C1 segment of cervical spinal cord (tissue), 14 donors: ENCODE measurements at regions not wholly inside any gene's neighbourhood (a gene's known extent, or its start where the extent isn't known, plus 50 kb on each side); places are given as distances from the start of the nearest gene placed in this dataset.
A peak's percentile ranks its signal among the peaks of the same experiment; 100 is the strongest.

Source experiments
- DNase-seq, 14 donors: peaks; one replicate each; lab custom pipeline; 2025; lab: John Stamatoyannopoulos, UW

DNA sequence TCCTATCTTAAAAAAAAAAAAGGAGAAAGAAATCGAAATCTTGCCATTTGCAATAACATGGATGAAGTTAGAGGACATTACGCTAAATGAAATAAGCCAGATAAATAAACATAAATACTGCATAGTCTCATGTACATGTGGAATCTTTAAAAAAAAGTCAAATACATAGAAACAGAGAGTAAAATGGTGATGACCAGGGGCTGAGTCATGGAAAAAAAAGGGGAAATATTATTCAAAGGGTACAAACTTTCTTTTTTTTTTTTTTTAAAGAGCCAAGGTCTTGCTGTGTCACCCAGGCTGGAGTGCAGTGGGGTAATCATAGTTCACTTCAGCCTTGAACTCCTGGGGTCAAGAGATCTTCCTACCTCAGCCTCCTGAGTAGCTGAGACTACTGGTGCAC is 310.1 kb downstream of the ZNF608 start:
- DNase-seq = no peak

- no peak for DNase-seq
These were observed 313.3 kb downstream of the ZNF608 start for GRCh38 chr5:124433170-124433569.

- no peak for DNase-seq
These were observed 324.9 kb downstream of the ZNF608 start for GRCh38 chr5:124421584-124421983.

- DNase-seq = no peak
These were observed 325.5 kb downstream of the ZNF608 start for GRCh38 chr5:124420952-124421351.

DNA sequence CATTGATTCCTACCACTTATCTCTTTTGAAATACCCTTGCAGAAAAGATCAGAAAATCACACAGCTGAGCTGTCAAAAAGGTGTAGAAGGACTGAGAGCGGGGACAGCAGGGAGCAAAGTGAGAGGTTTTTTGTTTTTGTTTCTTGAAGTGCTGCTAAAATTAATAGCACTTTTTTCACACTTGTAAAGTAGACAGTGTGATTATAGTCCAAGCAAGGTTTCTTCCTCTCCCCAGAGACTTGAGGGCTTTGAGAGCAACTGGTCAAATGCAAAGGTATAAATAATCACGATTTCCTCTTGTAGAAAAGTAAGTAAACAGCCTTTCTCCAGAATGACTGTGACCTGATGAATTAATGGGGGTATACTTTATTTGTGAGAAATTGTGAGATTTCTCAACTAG is 326.9 kb downstream of the ZNF608 start:
- no peak for DNase-seq

- no peak for DNase-seq
These were observed 328.0 kb downstream of the ZNF608 start for GRCh38 chr5:124418390-124418789.

GRCh38 chr5:124417196-124417595 is 329.2 kb downstream of the ZNF608 start:
- no peak for DNase-seq

DNA sequence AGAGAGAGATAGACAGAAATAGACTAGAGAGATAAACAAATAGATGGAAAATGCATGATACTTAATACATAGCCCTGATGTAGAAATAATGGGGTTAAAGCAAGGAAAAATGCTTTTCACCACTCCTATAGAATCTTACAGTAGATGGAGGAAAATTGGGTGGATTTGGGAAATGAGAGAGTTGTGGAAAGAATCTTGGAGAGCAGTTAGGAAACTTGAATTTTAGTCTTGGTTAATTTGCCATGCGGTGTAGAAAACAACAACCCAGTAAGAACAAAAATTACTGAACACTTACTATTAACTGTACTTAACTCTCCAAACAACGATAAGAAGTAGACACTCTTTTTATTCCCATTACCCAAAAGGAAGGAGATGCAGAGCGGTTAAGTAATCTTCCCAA is 329.8 kb downstream of the ZNF608 start:
- DNase-seq = no peak

DNA sequence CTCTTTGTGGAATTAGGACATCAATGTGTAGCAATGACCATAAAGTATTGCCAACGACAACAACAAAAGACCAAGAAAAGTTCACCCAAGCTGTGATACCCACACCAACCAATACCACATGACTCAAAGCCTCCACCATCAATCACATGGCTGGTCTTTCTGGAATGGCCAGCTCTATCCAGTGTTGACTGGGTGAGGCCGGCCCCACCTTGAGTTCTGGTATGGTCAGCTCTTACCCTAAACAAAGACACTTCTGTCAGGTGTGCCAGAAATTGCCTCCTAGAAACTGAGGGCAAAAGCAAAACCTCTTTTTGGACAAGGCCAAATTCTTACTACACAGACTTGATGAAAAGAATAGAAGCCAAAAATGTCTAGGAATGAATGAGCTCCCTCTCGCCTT is 331.5 kb downstream of the ZNF608 start:
- DNase-seq = no peak

DNA sequence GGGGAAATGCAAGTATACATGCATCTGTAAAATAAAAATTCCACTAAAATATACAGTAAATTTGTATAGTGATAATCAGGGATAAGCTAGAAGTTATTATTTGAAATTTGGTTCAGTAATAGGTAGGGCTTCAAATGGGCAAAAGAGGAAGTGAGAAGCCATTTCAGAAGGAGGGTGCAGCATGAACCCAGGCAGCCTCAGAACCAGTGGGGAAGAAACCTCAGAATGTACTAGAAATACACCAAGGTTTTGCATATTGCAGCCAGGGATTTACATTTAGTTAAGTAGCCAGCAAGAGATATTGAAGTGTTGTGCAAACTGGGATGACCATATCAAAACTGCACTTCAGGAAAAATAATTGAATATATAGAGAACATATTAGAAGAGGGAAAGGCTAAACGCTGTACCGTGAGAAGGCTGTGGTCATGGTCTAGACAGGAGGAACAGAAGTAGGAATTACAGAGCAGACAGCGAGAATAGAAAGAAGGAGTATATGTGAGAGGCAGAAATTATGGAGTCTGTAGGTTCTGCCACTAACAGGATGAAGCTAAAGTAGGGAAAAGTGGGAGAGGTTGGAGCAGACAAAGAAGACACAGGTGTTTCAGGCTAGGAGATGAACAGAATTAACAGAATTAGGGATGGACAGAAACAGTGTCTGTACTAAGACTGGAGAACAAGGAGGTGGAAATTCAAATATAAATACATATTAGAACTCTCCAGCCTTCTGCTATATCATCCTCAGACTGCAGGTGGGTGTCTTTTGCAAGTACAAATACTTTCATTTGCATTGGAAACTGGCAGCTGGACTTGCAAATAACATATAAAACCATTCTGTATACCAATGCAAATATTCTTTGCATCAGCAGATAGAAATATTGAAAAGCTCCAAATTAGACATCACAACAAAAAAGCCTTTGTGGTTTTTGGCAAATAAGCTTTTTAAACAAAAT is 335.6 kb downstream of the ZNF608 start:
- DNase-seq = no peak

GRCh38 chr5:124408738-124409453 is 337.5 kb downstream of the ZNF608 start:
- DNase-seq = no peak

DNA sequence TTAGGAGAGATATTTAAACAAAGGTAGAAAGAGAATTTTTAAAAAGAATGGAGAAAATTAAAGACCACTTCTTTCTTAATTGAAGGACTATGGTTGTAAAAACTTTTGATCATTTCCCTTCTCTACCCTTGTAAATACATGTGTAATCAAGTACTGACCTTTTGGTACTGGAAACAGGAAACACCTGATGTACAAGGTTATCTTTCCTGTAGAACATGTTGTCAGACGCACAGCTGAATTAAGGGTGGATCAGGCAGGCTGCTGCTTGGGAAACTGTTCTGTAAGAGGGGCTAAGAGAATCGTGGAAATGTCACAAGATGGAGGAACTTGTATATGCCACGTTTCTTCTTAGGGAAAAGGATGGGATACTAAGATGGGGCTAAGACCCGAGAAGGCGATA is 341.6 kb downstream of the ZNF608 start:
- DNase-seq = no peak

DNA sequence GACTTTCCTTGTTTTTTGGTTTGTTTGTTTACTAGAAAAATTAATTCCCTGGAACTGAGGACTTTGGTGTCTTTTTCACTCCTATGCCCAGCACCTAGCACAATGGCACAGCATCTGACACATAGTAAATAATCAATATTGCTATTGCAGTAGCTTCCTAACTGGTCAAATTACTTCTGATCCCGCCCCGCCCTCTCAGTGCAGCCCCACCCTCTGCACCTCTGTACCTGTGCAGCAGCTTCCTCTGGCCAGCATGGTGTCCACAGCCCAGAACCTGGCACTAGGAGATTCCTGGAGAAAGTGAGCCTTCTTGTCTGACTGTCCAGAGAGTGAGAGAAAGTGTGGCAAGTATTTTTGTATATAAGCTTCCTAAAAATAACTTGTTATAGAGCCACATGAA is 343.2 kb downstream of the ZNF608 start:
- DNase-seq = no peak

DNA sequence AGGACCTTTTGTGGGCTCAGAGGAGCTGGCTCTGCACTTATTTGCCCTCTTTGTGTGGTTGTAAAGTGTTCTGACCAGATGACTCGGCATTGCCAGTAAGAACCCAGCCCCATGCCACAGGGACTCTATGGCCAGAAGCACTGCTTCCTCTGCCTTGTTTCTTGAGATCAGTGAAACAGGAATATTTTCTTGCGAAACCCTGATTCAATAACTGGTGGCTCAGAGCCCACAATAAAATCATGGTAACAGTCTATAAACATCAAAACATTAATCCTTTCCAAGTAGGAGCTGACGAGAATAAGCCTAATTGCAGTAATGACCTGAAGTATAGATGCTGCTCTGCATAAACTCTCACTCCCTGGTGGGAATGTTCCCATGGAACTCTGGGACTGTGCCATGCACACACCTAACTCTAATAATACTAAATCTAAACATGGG is 344.3 kb downstream of the ZNF608 start:
- DNase-seq = peak in 2 of 14 donors; percentile 20 to 37

GRCh38 chr5:124401476-124402143 is 344.8 kb downstream of the ZNF608 start:
- no peak for DNase-seq

DNA sequence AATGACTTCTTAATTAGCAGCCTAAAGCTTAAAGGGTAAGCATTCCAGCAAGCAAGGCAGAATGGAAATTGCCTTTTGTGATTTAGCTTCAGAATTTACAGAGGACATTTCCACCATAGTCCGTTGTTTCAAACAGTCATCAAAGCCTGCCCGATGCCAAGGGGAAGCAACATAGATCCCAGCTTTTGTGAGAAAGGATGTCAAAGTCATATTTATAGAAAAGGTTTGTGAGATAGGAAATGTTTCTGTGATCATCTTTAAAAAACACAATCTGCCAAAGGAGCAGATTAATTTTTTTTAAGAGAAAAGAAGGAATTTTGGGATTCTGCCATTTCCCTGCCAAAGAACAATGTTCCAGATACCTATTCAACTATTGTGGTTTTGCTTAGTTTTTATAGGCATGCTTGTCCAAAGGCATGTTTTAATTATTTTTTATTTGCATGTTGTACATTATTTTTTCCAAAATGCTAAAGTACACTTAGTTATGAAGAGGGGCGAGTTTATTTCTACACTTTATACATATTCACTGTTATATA is 346.9 kb downstream of the ZNF608 start:
- no peak for DNase-seq

DNA sequence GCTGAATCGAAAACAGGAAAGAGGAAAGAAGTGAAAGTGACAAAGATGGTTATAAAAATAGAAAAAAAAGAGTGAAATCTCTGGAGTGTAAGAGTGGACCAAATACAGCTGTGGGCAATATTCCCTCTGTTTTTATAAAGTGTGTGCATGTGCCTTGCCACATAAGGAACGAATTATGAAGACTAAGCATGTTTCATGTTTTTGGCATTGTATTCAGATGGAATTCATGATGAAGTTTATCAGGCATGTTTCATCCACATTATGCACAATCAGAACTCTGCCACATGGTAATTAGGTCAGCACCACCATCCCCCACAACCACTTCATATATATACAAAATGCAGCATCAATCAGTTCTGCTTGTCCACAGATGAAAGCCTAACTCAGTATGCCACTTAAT is 348.0 kb downstream of the ZNF608 start:
- DNase-seq = no peak

- DNase-seq = no peak
These were observed 349.1 kb downstream of the ZNF608 start for GRCh38 chr5:124397317-124397716.

GRCh38 chr5:124395926-124396325 is 350.5 kb downstream of the ZNF608 start:
- DNase-seq = no peak

GRCh38 chr5:124395287-124395686 is 351.2 kb downstream of the ZNF608 start:
- peak in 10 of 14 donors; percentile 18 to 75 (median 48) for DNase-seq

DNA sequence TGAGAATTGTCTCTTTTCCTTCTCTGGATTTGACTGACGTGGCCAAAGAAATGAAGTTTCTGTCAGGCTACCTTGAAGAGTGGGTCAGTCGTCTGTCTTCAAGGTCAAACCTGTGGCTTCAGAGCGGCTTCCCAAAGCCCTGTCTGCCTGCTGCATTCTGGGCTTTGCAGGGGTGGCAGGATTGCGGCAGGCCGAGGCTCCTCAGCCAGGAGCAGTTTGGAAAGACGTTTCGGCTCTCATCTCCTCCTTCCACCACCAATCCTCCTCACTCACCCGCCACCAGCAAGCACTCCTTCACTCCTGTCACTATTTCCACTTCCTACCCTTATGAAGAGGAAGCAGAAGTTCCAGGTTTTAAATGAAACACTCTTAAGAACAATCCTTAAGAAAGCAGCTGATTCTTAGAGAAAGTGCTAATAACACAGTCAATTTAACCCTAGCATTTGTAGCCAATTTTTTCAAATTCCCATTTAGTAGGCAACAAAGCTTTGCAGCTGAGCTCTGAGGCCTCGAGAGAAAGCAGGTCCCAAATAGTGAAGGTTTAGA is 351.7 kb downstream of the ZNF608 start:
- peak in 4 of 14 donors; percentile 27 to 50 (median 38) for DNase-seq
